ENCODE measurements at regions not wholly inside any gene's neighbourhood (a gene's known extent, or its start where the extent isn't known, plus 50 kb on each side); places are given as distances from the start of the nearest gene placed in this dataset.
A peak's percentile ranks its signal among the peaks of the same experiment; 100 is the strongest.

- DNase-seq = no peak
- Histone ChIP-seq H3K36me3 (replicated peaks; ENCODE audit: control insufficient read depth, insufficient read depth, low read length) (no peaks in the 10 kb centered on the region), H3K4me3 (ENCODE audit: insufficient read depth, low read depth, low read length) (no peak overlapping the region), H3K27me3 (ENCODE audit: control insufficient read depth, insufficient read depth, low read length) (no peaks in the 10 kb centered on the region)
These were observed 129.9 kb downstream of the WIF1 start for GRCh38 chr12:64991121-64991611.

DNA sequence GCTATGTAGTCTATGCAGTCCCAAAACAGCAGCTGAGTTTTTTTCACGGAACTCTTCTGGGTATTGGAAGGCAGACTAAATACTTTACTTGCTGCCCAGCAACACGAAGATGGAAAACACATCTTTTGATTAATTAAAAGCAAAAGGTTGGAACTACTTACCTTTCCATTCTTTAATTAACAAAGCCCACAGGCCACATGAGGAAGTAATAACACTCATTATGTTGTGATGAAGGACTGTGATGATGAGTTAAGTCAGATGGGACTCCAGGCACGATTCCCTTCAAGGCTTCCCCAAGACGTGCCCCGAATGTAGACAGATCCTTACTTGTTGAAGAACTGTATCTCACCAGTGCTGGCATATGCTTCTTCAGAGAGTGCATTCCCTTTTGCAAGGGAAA lies 129.0 kb downstream of the WIF1 start:
- no peaks in the 10 kb centered on the region for H3K36me3 ChIP-seq (replicated peaks; ENCODE audit: control insufficient read depth, insufficient read depth, low read length)
- no peak for DNase-seq
- no peak overlapping the region for H3K4me3 ChIP-seq (ENCODE audit: insufficient read depth, low read depth, low read length)
- H3K27me3 ChIP-seq (ENCODE audit: control insufficient read depth, insufficient read depth, low read length) = no peaks in the 10 kb centered on the region

GRCh38 chr12:64992641-64993040 lies 128.5 kb downstream of the WIF1 start:
- no peaks in the 10 kb centered on the region for H3K36me3 ChIP-seq (replicated peaks; ENCODE audit: control insufficient read depth, insufficient read depth, low read length)
- no peak overlapping the region for H3K4me3 ChIP-seq (ENCODE audit: insufficient read depth, low read depth, low read length)
- no peaks in the 10 kb centered on the region for H3K27me3 ChIP-seq (ENCODE audit: control insufficient read depth, insufficient read depth, low read length)
- peak; percentile 47 for DNase-seq

DNA sequence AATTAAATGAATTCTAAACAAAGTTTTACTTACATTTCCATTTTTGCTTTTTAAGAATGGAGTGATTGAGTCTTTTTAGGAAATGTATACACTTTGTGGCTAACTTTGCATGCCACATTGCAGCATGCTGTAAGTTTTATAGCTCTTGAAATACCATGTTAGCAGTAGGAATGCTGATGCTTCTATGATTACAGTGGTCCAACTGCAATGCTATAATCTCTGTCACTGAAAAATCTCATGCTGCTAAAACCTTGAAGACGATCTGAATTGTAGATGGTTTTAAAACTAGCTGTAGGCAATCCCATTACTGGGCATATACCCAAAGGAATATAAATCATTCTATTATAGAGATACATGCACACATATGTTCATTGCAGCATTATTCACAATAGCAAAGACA lies 127.6 kb downstream of the WIF1 start:
- no peak for DNase-seq
- H3K4me3 ChIP-seq (ENCODE audit: insufficient read depth, low read depth, low read length) = no peak overlapping the region
- no peaks in the 10 kb centered on the region for H3K27me3 ChIP-seq (ENCODE audit: control insufficient read depth, insufficient read depth, low read length)
- H3K36me3 ChIP-seq (replicated peaks; ENCODE audit: control insufficient read depth, insufficient read depth, low read length) = no peaks in the 10 kb centered on the region

DNA sequence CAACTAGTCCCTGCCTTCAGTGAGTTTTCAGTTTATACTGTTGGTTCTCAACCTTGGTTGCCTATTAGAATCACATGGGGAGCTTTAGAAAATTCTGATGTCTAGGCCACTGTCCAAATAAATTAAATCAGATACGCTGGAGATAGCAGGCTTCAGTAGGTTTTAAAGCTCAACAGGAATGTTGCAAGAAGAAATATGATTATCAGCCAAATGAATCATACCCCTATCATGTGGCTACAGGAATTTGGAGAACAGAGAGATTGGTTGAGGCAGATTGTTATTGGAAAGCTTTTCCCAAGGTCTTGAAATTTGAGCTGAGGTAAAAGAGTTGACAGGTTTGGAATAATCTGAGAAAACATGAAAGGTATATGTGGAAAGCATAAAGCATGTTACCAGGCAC lies 125.3 kb downstream of the WIF1 start:
- Histone ChIP-seq H3K4me3 (ENCODE audit: insufficient read depth, low read depth, low read length) (no peak overlapping the region), H3K27me3 (ENCODE audit: control insufficient read depth, insufficient read depth, low read length) (no peaks in the 10 kb centered on the region), H3K36me3 (replicated peaks; ENCODE audit: control insufficient read depth, insufficient read depth, low read length) (no peaks in the 10 kb centered on the region)
- DNase-seq = no peak

GRCh38 chr12:64997858-64998257 lies 123.2 kb downstream of the WIF1 start:
- no peak overlapping the region for H3K4me3 ChIP-seq (ENCODE audit: insufficient read depth, low read depth, low read length)
- no peak for DNase-seq
- H3K36me3 ChIP-seq (replicated peaks; ENCODE audit: control insufficient read depth, insufficient read depth, low read length) = no peaks in the 10 kb centered on the region
- no peaks in the 10 kb centered on the region; the same call in 1 of the 2 replicates for H3K27me3 ChIP-seq (ENCODE audit: control insufficient read depth, insufficient read depth, low read length)

GRCh38 chr12:64998371-64999147 lies 122.5 kb downstream of the WIF1 start:
- H3K4me3 ChIP-seq (ENCODE audit: insufficient read depth, low read depth, low read length) = no peak overlapping the region
- no peak for DNase-seq
- no peaks in the 10 kb centered on the region for H3K36me3 ChIP-seq (replicated peaks; ENCODE audit: control insufficient read depth, insufficient read depth, low read length)
- H3K27me3 ChIP-seq (ENCODE audit: control insufficient read depth, insufficient read depth, low read length) = no peaks in the 10 kb centered on the region; the same call in 1 of the 2 replicates

DNA sequence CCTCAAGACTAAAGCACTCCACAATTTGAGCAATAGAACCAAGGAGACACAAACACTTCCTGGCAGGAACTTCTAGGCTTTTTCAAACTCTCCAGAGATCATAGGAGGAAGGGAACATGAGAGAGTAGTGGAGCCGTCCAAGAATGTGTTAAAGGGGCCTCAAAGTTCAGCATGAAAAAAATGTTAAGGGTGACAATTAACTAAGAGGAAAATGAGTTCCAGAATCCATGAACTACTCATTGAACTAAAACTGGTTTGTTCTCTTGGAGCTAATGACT lies 122.0 kb downstream of the WIF1 start:
- Histone ChIP-seq H3K4me3 (ENCODE audit: insufficient read depth, low read depth, low read length) (no peak overlapping the region), H3K27me3 (ENCODE audit: control insufficient read depth, insufficient read depth, low read length) (no peaks in the 10 kb centered on the region; the same call in 1 of the 2 replicates), H3K36me3 (replicated peaks; ENCODE audit: control insufficient read depth, insufficient read depth, low read length) (no peaks in the 10 kb centered on the region)
- no peak for DNase-seq

All from H7 (cell line).